IPS-20b (cell line): ENCODE measurements at regions not wholly inside any gene's neighbourhood (a gene's known extent, or its start where the extent isn't known, plus 50 kb on each side); places are given as distances from the start of the nearest gene placed in this dataset.

Experiments used
- H3K27ac ChIP-seq: one replicate; pipeline ENCODE4 v1.5.1; 2013; ENCODE audit warnings: low read length
- H3K27me3 ChIP-seq: 2 replicates; pipeline ENCODE4 v1.6.1; 2013; ENCODE audit warnings: mild to moderate bottlenecking, low read length, inconsistent platforms; ENCODE audit not compliant: insufficient read depth
- H3K36me3 ChIP-seq: 2 replicates; pipeline ENCODE4 v1.6.1; 2013; ENCODE audit warnings: low read depth, mild to moderate bottlenecking, inconsistent platforms, low read length, moderate library complexity; ENCODE audit not compliant: insufficient read depth
- H3K4me1 ChIP-seq: 2 replicates; pipeline ENCODE4 v1.6.1; 2013; ENCODE audit warnings: mild to moderate bottlenecking, control low read depth, inconsistent platforms, low read length, moderate library complexity; ENCODE audit not compliant: insufficient read depth
- H3K4me3 ChIP-seq: 2 replicates; pipeline ENCODE4 v1.5.1; 2013; ENCODE audit warnings: mild to moderate bottlenecking, low read length, inconsistent platforms
- H3K9ac ChIP-seq: 2 replicates; pipeline ENCODE4 v1.6.1; 2013; ENCODE audit warnings: low read depth, mild to moderate bottlenecking, inconsistent platforms, low read length, moderate library complexity
- H3K9me3 ChIP-seq: 2 replicates; pipeline ENCODE4 v1.6.1; 2013; ENCODE audit warnings: mild to moderate bottlenecking, low read depth, low read length, inconsistent platforms; ENCODE audit not compliant: insufficient read depth

DNA sequence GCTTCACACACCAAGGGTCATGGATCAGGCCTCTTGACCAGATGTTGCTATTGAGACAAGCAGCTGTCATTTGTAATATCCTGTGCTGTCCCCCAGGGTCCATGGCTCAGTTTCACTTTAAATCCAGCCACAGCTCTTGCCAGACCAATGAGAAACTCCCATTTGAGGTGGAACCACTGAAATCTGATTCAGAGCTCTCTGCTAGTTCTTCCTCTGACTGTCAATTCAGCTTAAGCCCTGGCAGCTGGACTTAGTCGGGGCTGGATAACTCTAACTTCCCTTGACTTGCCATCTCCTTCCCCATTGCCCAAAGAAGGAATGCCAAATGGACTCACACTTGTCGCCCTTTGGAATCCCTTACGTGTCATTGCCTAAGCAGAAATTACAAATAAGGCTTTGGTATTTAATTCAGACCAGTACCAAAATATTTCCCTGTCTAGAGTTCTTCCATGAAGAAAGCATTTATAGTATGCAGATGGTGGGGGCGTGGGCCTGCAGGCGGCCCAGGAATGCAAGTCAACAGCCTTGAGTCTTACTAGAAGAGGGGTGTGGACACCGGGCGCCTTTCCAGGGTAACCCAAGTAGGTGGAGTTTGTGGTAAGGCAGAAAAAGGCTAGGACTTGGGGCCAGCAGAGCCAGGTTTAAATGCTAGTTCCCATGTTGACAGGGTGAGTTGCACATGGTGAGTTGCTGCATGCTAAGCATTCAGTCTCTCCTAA, 96.9 kb upstream of the TMPO start:
- H3K4me3 ChIP-seq = no peak overlapping the region
- no peaks in the 10 kb centered on the region for H3K9me3 ChIP-seq
- H3K27ac ChIP-seq = no peak overlapping the region
- peaks cover 9% of the 10 kb centered on the region for H3K4me1 ChIP-seq
- no peaks in the 10 kb centered on the region for H3K36me3 ChIP-seq
- no peak overlapping the region for H3K9ac ChIP-seq
- H3K27me3 ChIP-seq = no peaks in the 10 kb centered on the region

DNA sequence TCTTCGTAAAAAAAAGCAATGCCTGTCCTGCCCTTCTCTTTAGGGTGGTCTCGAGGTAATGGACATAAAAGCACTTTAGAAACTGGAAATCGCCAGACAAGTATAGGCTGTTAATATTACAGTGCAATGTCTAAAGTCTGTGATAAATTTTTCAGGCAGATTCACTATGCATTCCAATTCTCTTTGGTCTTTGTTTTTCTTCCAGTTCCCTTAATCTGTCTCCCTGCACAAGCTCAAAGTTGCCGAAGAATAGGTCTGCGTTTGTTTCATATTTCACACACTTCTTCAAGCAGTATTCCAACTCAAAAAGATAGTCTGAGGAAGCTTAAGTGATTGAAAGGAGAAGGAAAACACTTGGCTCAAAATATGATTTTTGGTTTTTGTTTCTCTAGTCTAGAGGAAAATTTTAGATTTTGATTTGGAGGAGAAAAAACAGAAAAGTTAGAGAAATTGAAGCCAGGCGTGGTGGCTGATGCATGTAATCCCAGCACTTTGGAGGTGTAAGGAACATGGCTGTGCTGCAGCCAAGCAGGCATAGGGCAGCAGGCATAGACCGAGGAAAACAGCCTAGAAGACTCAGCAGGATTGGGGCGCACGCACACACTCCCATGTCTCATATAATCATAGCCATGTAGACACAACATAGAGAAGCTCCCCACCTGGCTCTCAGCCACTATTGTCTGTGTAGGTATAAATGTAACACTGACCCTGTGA, 96.2 kb upstream of the TMPO start:
- H3K4me3 ChIP-seq = no peak overlapping the region
- H3K27ac ChIP-seq = no peak overlapping the region
- no peaks in the 10 kb centered on the region for H3K36me3 ChIP-seq
- no peak overlapping the region for H3K9ac ChIP-seq
- H3K4me1 ChIP-seq = peaks cover 9% of the 10 kb centered on the region
- no peaks in the 10 kb centered on the region for H3K9me3 ChIP-seq
- no peaks in the 10 kb centered on the region for H3K27me3 ChIP-seq

DNA sequence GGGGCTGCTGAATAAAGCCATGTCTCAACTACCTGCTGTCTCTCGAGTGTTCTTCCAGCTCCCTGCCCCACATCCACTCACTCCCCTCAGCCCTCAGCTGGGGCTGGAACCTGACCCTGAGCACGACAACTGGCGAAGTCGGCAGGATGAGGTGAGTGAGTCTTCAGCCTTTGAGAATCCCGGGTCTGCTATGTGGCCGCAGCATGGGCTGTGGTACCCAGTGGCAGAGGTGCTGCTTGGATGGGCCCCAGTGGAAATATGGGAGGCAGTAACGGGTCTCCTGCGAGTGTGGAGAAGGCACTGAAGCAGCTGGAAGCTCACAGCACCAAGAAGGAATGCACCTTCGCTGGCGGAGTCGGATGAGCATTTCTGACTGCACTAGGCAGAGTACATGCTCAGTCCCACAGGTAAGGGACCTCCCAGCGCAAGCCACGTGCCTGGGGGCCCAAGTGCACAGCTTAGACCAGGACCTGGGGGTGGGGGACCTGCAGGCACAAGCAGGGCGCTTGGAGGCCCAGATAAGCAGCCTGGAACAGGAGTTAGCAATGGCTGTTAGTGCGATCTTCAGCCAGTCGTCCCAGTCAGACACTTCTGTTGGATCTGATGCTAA, 95.5 kb upstream of the TMPO start:
- H3K9ac ChIP-seq = no peak overlapping the region
- H3K4me1 ChIP-seq = peaks cover 9% of the 10 kb centered on the region
- H3K27ac ChIP-seq = no peak overlapping the region
- no peak overlapping the region for H3K4me3 ChIP-seq
- H3K36me3 ChIP-seq = no peaks in the 10 kb centered on the region
- no peaks in the 10 kb centered on the region for H3K27me3 ChIP-seq
- no peaks in the 10 kb centered on the region for H3K9me3 ChIP-seq

DNA sequence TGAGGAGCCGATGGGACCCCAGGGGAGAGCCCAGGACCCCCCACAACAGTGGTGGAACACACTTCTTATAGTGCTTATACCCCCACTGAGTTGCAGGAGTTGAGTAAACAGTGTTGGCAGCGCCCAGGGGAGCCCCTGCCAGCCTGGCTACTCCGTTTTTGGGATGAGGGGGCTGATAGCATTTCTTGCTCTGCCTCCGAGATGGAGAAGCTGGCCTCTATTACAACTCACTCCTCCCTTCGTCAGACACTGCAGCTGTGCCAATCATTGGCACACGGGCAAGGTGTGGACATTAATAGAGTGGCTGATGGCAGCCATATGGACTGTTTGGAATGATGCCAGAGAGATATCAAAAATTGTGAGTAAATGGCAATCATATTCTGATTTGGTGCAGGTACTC, 94.9 kb upstream of the TMPO start:
- Histone ChIP-seq H3K27me3 (no peaks in the 10 kb centered on the region), H3K36me3 (no peaks in the 10 kb centered on the region), H3K4me3 (no peak overlapping the region), H3K9me3 (no peaks in the 10 kb centered on the region), H3K27ac (no peak overlapping the region), H3K4me1 (peaks cover 9% of the 10 kb centered on the region), H3K9ac (no peak overlapping the region)

DNA sequence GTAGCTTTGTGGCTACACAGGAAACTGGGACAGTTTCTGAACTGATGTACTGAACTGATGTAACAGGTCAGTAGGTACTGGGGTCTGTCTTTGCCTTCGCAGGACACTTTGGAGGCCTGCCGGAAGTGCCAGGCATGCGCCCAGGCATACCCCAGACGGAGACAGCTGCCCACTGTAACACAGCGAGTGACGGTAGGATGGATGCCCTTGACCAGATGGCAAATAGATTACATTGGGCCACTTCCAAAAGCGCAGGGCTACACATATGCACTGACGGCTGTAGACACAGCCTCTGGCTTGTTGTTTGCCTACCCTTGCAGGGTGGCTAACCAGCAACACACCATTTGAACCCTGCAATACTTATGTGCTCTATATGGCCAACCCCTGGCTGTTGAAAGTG, 94.1 kb upstream of the TMPO start:
- no peaks in the 10 kb centered on the region for H3K9me3 ChIP-seq
- H3K9ac ChIP-seq = no peak overlapping the region
- no peaks in the 10 kb centered on the region for H3K36me3 ChIP-seq
- H3K4me3 ChIP-seq = no peak overlapping the region
- H3K27me3 ChIP-seq = no peaks in the 10 kb centered on the region
- H3K4me1 ChIP-seq = peaks cover 9% of the 10 kb centered on the region
- H3K27ac ChIP-seq = no peak overlapping the region

DNA sequence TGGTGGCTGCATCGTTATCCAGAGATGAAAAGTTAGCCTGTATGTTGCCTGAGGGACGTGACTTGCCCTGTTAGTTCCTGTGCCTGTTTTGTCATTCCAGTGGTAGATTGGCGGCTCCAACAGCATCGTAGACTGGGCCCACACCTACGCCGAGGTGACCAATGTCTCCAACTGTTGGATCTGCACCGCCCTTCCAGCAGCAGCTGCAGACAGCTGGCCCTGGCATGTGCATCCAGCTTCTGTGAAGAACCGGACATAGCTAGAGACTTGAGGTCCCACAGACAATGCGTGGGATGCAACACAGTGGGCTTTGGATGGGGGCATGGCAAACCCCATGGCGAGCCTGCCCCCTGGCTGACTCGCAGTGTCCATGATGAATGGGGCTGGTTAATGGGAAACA, 93.0 kb upstream of the TMPO start:
- no peak overlapping the region for H3K27ac ChIP-seq
- H3K4me3 ChIP-seq = no peak overlapping the region
- H3K4me1 ChIP-seq = peaks cover 9% of the 10 kb centered on the region
- H3K9me3 ChIP-seq = no peaks in the 10 kb centered on the region
- no peaks in the 10 kb centered on the region for H3K27me3 ChIP-seq
- H3K9ac ChIP-seq = no peak overlapping the region
- no peaks in the 10 kb centered on the region for H3K36me3 ChIP-seq

DNA sequence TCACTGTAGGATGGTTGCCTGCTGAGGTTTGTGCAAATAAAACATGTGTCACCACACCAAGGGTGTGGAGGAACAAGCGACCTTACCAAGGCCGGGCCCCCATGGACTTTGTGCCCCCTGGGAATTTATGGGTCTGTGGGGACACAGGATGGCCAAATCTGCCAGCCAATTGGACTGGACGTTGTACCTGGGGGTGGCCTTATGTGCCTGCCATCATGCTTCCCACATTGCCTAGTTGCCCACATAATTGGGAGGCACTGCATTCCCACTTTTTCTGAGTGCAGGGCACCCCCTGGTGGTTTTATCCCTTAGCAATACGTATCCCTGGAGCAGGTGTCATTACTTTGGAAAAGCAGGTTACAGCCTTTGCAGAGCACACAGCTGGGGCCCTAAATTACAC, 92.6 kb upstream of the TMPO start:
- H3K36me3 ChIP-seq = no peaks in the 10 kb centered on the region
- H3K4me1 ChIP-seq = peaks cover 9% of the 10 kb centered on the region

DNA sequence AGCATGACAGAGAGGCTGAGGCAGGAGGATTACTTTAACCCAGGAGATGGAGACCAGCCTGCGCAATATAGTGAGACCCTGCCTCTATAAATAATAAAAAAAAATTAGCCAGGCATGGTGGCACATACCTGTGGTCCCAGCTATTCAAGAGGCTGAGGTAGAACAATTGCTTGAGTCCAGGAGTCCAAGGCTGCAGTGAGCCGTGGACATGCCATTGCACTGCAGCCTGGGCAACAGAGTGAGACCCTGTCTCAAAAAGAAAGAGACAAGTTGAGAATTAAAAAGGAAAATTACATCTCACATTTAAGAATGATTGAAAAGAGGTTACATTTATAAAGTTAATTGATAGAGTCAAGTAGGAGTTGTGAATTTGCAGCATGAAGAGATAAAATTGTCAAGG, 91.4 kb upstream of the TMPO start:
- Histone ChIP-seq H3K27ac (no peak overlapping the region), H3K9me3 (no peaks in the 10 kb centered on the region), H3K4me3 (no peak overlapping the region), H3K4me1 (peaks cover 7% of the 10 kb centered on the region), H3K9ac (no peak overlapping the region), H3K36me3 (no peaks in the 10 kb centered on the region), H3K27me3 (no peaks in the 10 kb centered on the region)

More for the DNA sequence above, 92.6 kb upstream of the TMPO start:
- Histone ChIP-seq H3K9ac (no peak overlapping the region), H3K4me3 (no peak overlapping the region), H3K9me3 (no peaks in the 10 kb centered on the region), H3K27me3 (no peaks in the 10 kb centered on the region), H3K27ac (no peak overlapping the region)

DNA sequence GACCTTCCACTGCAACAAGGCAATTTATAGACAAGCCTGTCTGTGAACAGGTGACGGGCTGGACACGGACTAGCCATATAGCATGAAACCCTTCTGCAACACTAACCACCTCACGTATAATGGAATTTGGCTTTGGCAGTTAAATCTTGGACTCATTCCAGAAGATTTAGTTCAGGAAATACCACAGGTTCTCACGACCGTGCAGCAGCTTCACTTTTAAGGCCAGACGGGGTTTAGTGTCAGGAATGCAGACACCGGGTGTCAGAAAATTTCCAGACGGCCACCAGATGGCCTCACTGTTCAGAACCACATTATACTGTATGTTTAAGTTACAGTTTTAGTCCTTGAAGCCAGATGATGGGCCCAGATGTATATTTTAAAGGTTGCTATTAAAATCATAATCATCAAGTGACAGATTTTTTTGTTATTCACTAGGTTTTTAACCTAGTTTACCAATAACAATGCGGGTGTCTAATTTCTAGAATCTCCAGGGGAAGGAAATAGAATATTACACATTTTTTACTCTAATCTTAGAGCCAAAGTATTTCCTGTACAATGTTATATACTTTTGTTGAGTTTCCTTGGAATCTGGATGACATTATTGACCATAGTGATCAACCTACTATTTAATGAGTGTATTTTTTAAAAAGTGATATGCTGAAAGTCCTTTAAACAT, 90.5 kb upstream of the TMPO start:
- no peaks in the 10 kb centered on the region for H3K27me3 ChIP-seq
- H3K9me3 ChIP-seq = no peaks in the 10 kb centered on the region
- no peaks in the 10 kb centered on the region for H3K36me3 ChIP-seq
- no peak overlapping the region for H3K4me3 ChIP-seq
- no peak overlapping the region for H3K27ac ChIP-seq
- H3K4me1 ChIP-seq = peaks cover 2% of the 10 kb centered on the region; the same call in 1 of the 2 replicates
- H3K9ac ChIP-seq = no peak overlapping the region

DNA sequence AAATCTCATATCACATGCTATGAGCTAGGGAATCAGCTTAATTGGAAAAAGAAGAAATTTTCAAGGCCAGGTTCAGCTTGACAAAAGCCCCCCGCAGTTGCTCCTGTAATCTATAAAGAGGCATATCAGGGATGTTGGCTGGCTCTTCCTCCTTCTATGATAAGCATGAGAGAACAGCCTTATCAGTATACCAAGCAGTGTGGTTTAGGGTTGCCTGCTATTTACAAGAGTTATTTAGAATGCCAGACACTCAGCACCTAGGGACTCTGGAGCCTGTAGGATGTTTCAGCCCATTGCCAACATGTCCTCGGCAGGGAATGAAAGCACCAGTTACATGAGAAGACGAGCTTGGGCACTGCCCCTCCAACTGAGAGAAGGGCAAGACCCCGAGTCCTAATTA, 89.5 kb upstream of the TMPO start:
- H3K9me3 ChIP-seq = no peaks in the 10 kb centered on the region
- no peak overlapping the region for H3K9ac ChIP-seq
- no peak overlapping the region for H3K27ac ChIP-seq
- H3K4me3 ChIP-seq = no peak overlapping the region
- H3K4me1 ChIP-seq = no peaks in the 10 kb centered on the region
- H3K36me3 ChIP-seq = no peaks in the 10 kb centered on the region
- no peaks in the 10 kb centered on the region for H3K27me3 ChIP-seq

DNA sequence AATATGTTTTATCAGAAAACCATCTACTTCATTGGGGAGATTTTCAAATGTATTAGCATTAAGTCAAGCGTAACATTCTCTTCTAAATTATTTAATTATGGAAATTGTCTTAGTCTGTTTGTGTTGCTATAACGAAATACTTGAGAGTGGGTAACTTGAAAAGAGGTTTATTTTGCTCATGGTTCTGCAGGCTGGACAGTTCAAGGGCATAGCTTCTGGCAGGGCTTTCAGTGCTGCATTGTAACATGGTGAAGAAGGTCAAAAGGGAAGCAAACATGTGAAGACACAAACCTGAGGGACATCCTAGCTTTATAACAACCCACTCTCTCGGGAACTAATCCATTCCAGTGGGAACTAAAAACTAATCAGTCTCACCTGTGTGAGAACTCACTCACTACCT, 84.3 kb upstream of the TMPO start:
- Histone ChIP-seq H3K9me3 (peaks cover 5% of the 10 kb centered on the region; the same call in 1 of the 2 replicates), H3K36me3 (no peaks in the 10 kb centered on the region), H3K9ac (no peak overlapping the region), H3K4me3 (no peak overlapping the region), H3K4me1 (no peaks in the 10 kb centered on the region), H3K27me3 (no peaks in the 10 kb centered on the region), H3K27ac (no peak overlapping the region)
